Neural progenitor cell (in vitro differentiated cells): ENCODE measurements at regions not wholly inside any gene's neighbourhood (a gene's known extent, or its start where the extent isn't known, plus 50 kb on each side); places are given as distances from the start of the nearest gene placed in this dataset.

ENCODE experiments used
- DNase-seq: peaks from one replicate; pipeline ENCODE4 v3.0.0-alpha.2; 2016; ENCODE audit warnings: low spot score
- H2AFZ ChIP-seq: fragments of 200-600 bp; sonication (generic); replicated peaks from 2 replicates; pipeline ENCODE4 v1.6.1; 2016; ENCODE audit warnings: antibody characterized with exemption
- H3F3A ChIP-seq: fragments of 200-600 bp; sonication (generic); 2 replicates; pipeline ENCODE4 v1.6.1; 2016; ENCODE audit warnings: antibody characterized with exemption, low read depth
- H3K27ac ChIP-seq: fragments of 200-600 bp; sonication (generic); 2 replicates; pipeline ENCODE4 v1.5.1; 2016; ENCODE audit warnings: mild to moderate bottlenecking
- H3K27me3 ChIP-seq: fragments of 200-600 bp; sonication (generic); 2 replicates; pipeline ENCODE4 v1.6.1; 2016; ENCODE audit warnings: mild to moderate bottlenecking, moderate library complexity
- H3K36me3 ChIP-seq: fragments of 200-600 bp; sonication (generic); 2 replicates; pipeline ENCODE4 v1.5.1; 2016
- H3K4me1 ChIP-seq: fragments of 200-600 bp; sonication (generic); 2 replicates; pipeline ENCODE4 v1.6.1; 2016; ENCODE audit warnings: mixed run types
- H3K4me2 ChIP-seq: fragments of 200-600 bp; sonication (generic); 2 replicates; pipeline ENCODE4 v1.6.1; 2016
- H3K4me3 ChIP-seq: fragments of 200-600 bp; sonication (generic); 2 replicates; pipeline ENCODE4 v1.5.1; 2016
- H3K79me2 ChIP-seq: fragments of 200-600 bp; sonication (generic); 2 replicates; pipeline ENCODE4 v1.6.1; 2016; ENCODE audit warnings: low read depth
- H3K9ac ChIP-seq: fragments of 200-600 bp; sonication (generic); 2 replicates; pipeline ENCODE4 v1.6.1; 2016
- H3K9me3 ChIP-seq: fragments of 200-600 bp; sonication (generic); 2 replicates; pipeline ENCODE4 v1.5.1; 2016; ENCODE audit warnings: low read depth
- H4K20me1 ChIP-seq: fragments of 200-600 bp; sonication (generic); 2 replicates; pipeline ENCODE4 v1.6.1; 2016; ENCODE audit warnings: low read depth
- H3K27ac Mint-ChIP-seq: 3 replicates; pipeline ENCODE4 v1.8.0; 2021; ENCODE audit warnings: mixed read lengths
- H3K27me3 Mint-ChIP-seq: 2 replicates; pipeline ENCODE4 v1.8.0; 2022; ENCODE audit warnings: low read depth, mild to moderate bottlenecking, inconsistent platforms, moderate library complexity, mixed read lengths; ENCODE audit not compliant: insufficient read depth
- H3K36me3 Mint-ChIP-seq: 3 replicates; pipeline ENCODE4 v1.8.0; 2021; ENCODE audit warnings: mixed read lengths
- H3K4me1 Mint-ChIP-seq: 3 replicates; pipeline ENCODE4 v1.8.0; 2021; ENCODE audit warnings: mixed read lengths
- H3K4me3 Mint-ChIP-seq: 3 replicates; pipeline ENCODE4 v1.8.0; 2021; ENCODE audit warnings: mild to moderate bottlenecking, moderate library complexity, mixed read lengths
- H3K9me3 Mint-ChIP-seq: 3 replicates; pipeline ENCODE4 v1.8.0; 2020; ENCODE audit warnings: mixed read lengths
- EZH2 ChIP-seq: fragments of 200-600 bp; sonication (generic); IDR thresholded peaks from 2 replicates; pipeline ENCODE4 v1.6.1; 2017; ENCODE audit warnings: antibody characterized with exemption, mild to moderate bottlenecking, moderate library complexity
- EZH2phosphoT487 ChIP-seq: fragments of 200-600 bp; sonication (generic); IDR thresholded peaks from 2 replicates; pipeline ENCODE4 v1.6.1; 2017; ENCODE audit warnings: antibody characterized with exemption
- TF ChIP-seq, protein P1 (sequence below): fragments of 200-600 bp; sonication (generic); IDR thresholded peaks from 2 replicates; pipeline ENCODE4 v1.5.1; 2017; ENCODE audit warnings: antibody characterized with exemption, mild to moderate bottlenecking

DNA sequence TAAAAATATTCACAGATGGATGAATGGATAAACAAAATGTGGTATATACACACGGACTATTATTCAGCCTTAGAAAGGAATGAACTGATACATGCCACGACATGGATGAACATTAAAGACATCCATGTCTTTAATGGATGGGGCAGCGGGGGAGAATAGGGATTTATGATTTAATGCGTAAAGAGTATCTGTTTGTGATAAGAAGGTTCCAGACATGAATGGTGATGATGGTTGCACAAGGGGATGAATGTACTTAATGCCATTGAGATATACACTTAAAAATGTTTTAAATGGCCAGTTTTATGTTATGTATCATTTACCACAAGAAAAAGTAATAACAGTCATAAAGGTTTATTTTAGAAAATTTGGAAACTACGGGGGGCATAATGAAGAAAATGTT, 108.6 kb upstream of the WLS start:
- DNase-seq = no peak
- H4K20me1 ChIP-seq = no peaks in the 10 kb centered on the region
- H3K36me3 ChIP-seq = no peaks in the 10 kb centered on the region
- TF ChIP-seq EZH2 = no peak
- TF ChIP-seq, protein P1, sequence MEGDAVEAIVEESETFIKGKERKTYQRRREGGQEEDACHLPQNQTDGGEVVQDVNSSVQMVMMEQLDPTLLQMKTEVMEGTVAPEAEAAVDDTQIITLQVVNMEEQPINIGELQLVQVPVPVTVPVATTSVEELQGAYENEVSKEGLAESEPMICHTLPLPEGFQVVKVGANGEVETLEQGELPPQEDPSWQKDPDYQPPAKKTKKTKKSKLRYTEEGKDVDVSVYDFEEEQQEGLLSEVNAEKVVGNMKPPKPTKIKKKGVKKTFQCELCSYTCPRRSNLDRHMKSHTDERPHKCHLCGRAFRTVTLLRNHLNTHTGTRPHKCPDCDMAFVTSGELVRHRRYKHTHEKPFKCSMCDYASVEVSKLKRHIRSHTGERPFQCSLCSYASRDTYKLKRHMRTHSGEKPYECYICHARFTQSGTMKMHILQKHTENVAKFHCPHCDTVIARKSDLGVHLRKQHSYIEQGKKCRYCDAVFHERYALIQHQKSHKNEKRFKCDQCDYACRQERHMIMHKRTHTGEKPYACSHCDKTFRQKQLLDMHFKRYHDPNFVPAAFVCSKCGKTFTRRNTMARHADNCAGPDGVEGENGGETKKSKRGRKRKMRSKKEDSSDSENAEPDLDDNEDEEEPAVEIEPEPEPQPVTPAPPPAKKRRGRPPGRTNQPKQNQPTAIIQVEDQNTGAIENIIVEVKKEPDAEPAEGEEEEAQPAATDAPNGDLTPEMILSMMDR = no peak
- no peak for TF ChIP-seq EZH2phosphoT487
- no peak overlapping the region for H3K9ac ChIP-seq
- no peaks in the 10 kb centered on the region for H3K27me3 Mint-ChIP-seq
- H3K27ac ChIP-seq = no peak overlapping the region
- no peak overlapping the region for H2AFZ ChIP-seq
- no peaks in the 10 kb centered on the region for H3K27me3 ChIP-seq
- no peaks in the 10 kb centered on the region for H3K79me2 ChIP-seq
- H3F3A ChIP-seq = peaks cover 12% of the 10 kb centered on the region
- H3K9me3 Mint-ChIP-seq = peaks cover 4% of the 10 kb centered on the region
- peaks cover 27% of the 10 kb centered on the region for H3K4me1 ChIP-seq
- H3K27ac Mint-ChIP-seq = no peak overlapping the region
- H3K4me3 Mint-ChIP-seq = no peak overlapping the region
- H3K4me1 Mint-ChIP-seq = peaks cover 33% of the 10 kb centered on the region
- no peaks in the 10 kb centered on the region for H3K36me3 Mint-ChIP-seq
- H3K9me3 ChIP-seq = no peaks in the 10 kb centered on the region
- H3K4me2 ChIP-seq = no peak overlapping the region
- no peak overlapping the region for H3K4me3 ChIP-seq

DNA sequence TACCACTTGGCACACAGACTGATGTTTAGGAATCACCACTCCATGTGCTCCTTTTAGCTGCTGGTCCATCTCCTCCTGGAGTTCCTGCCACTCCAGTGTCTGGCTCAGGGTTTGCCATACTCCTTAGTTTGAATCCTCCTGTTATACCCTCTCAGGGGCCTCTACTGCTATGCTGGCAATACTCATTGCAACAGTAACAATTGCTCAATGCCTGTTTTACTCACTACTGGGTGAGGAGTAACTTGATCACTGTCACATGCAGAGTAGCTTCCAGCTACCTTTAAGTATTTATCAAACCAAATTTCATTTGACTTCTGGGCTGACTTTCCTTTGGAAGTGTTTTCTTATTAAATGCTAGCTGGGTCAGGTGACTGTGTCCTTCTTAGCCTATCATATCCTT, 107.2 kb upstream of the WLS start:
- Histone ChIP-seq H2AFZ (peak overlapping the region; percentile 47), H3K9ac (no peak overlapping the region), H3K27me3 (no peaks in the 10 kb centered on the region), H3K4me2 (no peak overlapping the region), H3K9me3 (no peaks in the 10 kb centered on the region), H3K4me3 (no peak overlapping the region), H3K36me3 (no peaks in the 10 kb centered on the region), H3F3A (peaks cover 12% of the 10 kb centered on the region), H4K20me1 (no peaks in the 10 kb centered on the region), H3K79me2 (no peaks in the 10 kb centered on the region), H3K27ac (no peak overlapping the region), H3K4me1 (peaks cover 27% of the 10 kb centered on the region)
- Mint-ChIP-seq H3K27ac (peak overlapping the region; percentile 15), H3K9me3 (peaks cover 4% of the 10 kb centered on the region), H3K27me3 (no peaks in the 10 kb centered on the region), H3K4me3 (no peak overlapping the region), H3K36me3 (no peaks in the 10 kb centered on the region), H3K4me1 (peaks cover 33% of the 10 kb centered on the region)
- no peak for DNase-seq
- TF ChIP-seq, protein P1 = no peak
- no peak for TF ChIP-seq EZH2phosphoT487

DNA sequence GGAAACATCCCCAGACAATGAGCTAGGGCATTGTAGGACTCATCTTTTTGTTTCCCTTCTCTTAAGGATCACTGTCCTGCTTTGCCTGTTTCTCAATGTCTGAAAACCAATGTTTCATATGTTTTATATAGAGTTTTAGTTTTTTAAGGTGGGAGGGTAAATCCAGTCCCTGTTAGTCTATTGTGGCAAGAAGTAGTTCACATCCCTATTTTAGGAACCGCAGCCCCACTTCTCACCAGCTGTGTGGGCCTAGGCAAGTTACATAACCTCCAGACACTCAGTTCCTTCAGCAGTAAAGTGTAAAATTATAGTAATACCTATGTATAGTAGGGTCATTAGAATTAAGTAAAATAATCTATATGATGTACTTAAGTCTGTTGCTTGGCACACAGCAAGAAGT, 105.8 kb upstream of the WLS start:
- H3K4me3 ChIP-seq = no peak overlapping the region
- Mint-ChIP-seq H3K36me3 (no peaks in the 10 kb centered on the region), H3K4me1 (peaks cover 33% of the 10 kb centered on the region), H3K27me3 (peaks cover 2% of the 10 kb centered on the region), H3K27ac (peak overlapping the region; percentile 28), H3K4me3 (no peak overlapping the region), H3K9me3 (peaks cover 9% of the 10 kb centered on the region)
- no peak for TF ChIP-seq EZH2
- H2AFZ ChIP-seq = no peak overlapping the region
- no peak for DNase-seq
- peak overlapping the region; percentile 83 for H3K27ac ChIP-seq
- no peaks in the 10 kb centered on the region for H3K27me3 ChIP-seq
- no peaks in the 10 kb centered on the region for H3K9me3 ChIP-seq
- no peak overlapping the region for H3K9ac ChIP-seq
- peak overlapping the region; percentile 40 for H3K4me2 ChIP-seq
- no peaks in the 10 kb centered on the region for H4K20me1 ChIP-seq
- H3F3A ChIP-seq = peaks cover 12% of the 10 kb centered on the region
- peaks cover 27% of the 10 kb centered on the region for H3K4me1 ChIP-seq
- H3K36me3 ChIP-seq = no peaks in the 10 kb centered on the region
- H3K79me2 ChIP-seq = no peaks in the 10 kb centered on the region

DNA sequence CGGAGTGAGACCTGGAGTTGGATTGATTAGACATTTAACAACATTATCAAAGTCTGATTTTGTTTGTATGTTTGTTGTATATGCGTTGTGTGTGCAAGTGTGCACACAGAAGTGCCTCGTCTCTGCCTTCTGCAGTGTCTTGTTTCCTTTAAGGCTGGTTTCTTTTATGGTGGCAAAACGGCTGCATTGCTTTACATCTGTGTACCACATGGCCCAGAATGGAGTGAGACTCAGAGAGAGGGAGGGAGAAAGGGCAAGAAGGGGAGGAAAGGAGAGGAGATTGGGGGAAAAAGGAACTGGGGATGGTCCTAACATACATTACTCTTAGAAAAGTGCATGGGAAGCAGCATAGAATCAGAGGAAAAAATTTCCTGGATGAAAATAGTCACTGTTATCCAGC, 99.7 kb upstream of the WLS start:
- Mint-ChIP-seq H3K4me3 (no peak overlapping the region), H3K27ac (no peak overlapping the region), H3K4me1 (peaks cover 10% of the 10 kb centered on the region), H3K36me3 (no peaks in the 10 kb centered on the region), H3K9me3 (peaks cover 4% of the 10 kb centered on the region), H3K27me3 (peaks cover 2% of the 10 kb centered on the region)
- H3K79me2 ChIP-seq = no peaks in the 10 kb centered on the region
- H3K27me3 ChIP-seq = no peaks in the 10 kb centered on the region
- H2AFZ ChIP-seq = no peak overlapping the region
- H3K4me2 ChIP-seq = no peak overlapping the region
- H3K9ac ChIP-seq = no peak overlapping the region
- no peaks in the 10 kb centered on the region for H4K20me1 ChIP-seq
- DNase-seq = no peak
- no peaks in the 10 kb centered on the region for H3F3A ChIP-seq
- no peaks in the 10 kb centered on the region for H3K9me3 ChIP-seq
- TF ChIP-seq, protein P1 = no peak
- TF ChIP-seq EZH2 (no peak), EZH2phosphoT487 (no peak)
- H3K4me1 ChIP-seq = peaks cover 10% of the 10 kb centered on the region
- H3K36me3 ChIP-seq = no peaks in the 10 kb centered on the region
- no peak overlapping the region for H3K27ac ChIP-seq
- H3K4me3 ChIP-seq = no peak overlapping the region
